ENCODE measurements at regions not wholly inside any gene's neighbourhood (a gene's known extent, or its start where the extent isn't known, plus 50 kb on each side); places are given as distances from the start of the nearest gene placed in this dataset. TPM values are rescaled to one million over a fixed set of nuclear protein-coding genes. Genes with fewer than 3 reads are reported as not detected.

Small RNA genes in the stretch of these regions (small RNA-seq; reads per million reads assigned to genes)
- not detected for gene RF00440 (ENCODE audit: low replicate concordance)
